ENCODE measurements at regions not wholly inside any gene's neighbourhood (a gene's known extent, or its start where the extent isn't known, plus 50 kb on each side); places are given as distances from the start of the nearest gene placed in this dataset.

DNA sequence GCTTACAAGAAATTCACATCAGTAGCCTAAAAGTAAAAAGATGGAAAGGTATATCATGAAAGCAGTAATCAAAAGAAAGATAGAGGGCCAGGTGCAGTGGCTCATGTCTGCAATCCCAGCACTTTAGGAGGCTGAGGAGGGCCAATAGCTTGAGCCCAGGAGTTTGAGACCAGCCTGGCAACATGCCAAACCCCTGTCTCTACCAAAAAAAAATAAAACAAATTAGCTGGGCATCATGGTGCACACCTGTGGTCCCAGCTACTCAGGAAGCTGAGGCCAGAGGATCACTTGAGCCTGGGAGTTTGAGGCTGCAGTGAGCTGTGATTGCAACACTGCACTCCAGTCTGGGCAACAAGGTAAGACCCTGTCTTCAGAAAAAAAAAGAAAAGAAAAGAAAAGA lies 55.5 kb downstream of the GSPT2 start:
- no peak for DNase-seq

GRCh38 chrX:51802917-51803688 lies 59.9 kb downstream of the GSPT2 start:
- DNase-seq: peak; percentile 50 to 70

DNA sequence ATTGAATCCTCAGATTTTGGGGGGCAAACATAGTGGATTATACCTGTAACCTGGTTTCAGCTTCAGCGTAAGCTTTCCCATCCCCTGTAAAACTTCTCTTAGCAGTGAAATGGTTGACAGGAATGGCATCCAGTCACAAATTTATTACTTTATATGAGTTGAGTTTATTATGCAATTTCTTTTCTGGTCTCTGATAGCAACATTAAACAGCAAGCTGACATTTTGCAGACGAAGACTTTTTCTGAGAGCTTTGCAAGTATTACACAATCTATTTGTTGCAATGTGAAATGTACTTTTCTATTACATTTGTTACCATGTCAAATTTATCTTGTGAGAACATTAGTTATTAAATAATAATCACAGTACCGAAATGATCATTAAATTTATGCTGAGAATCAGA lies 60.6 kb downstream of the GSPT2 start:
- DNase-seq: no peak

- DNase-seq: no peak
Measured at GRCh38 chrX:51804741-51805140, 61.5 kb downstream of the GSPT2 start.

GRCh38 chrX:51813886-51814460 lies 70.7 kb downstream of the GSPT2 start:
- no peak for DNase-seq

DNA sequence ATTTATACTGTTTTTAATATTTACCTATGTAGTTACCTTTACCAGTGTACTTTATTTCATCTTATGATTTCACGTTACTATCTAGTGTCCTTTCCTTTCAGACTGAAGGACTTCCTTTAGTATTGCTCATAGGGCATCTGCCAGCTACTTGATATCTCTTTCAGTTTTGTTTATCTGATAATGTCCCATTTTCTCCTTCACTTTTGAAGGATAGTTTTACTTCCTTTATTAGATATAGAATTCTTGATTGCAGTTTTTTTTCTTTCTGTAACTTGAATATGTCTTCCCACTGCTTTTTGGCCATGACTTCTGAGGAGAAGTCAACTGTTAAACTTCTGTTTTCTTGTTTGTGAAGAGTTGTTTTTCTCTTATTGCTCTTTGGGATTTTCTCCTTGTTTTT lies 69.4 kb upstream of the MAGED1 start:
- DNase-seq: no peak

- DNase-seq: no peak
Measured at GRCh38 chrX:51825436-51825835, 68.0 kb upstream of the MAGED1 start.

GRCh38 chrX:51834076-51834475 lies 59.3 kb upstream of the MAGED1 start:
- no peak for DNase-seq

GRCh38 chrX:51836823-51837222 lies 56.6 kb upstream of the MAGED1 start:
- DNase-seq: no peak

DNA sequence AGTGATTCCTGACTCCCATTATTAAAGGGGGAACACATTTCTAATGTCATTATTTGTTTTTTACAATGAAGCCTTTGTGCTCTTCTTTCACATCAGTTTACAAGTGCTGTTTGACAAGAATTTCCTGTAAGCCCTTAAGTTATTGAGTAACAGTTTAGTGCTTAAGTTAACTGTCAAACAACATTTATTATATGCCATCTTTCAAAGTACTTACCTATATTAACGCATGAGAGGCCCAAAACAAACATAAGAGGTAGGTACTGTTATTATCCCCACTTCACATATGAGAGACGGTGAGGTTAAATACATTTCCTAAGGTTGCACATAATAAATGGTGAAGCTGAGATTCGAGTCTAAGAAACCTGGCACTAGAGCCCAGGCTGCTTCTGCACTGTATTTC lies 56.0 kb upstream of the MAGED1 start:
- DNase-seq: no peak

GRCh38 chrX:51837921-51838320 lies 55.5 kb upstream of the MAGED1 start:
- no peak for DNase-seq
